Stomach (tissue), 4 donors: ENCODE measurements at regions not wholly inside any gene's neighbourhood (a gene's known extent, or its start where the extent isn't known, plus 50 kb on each side); places are given as distances from the start of the nearest gene placed in this dataset.

Experiments
- EP300 ChIP-seq: sonication (generic); formaldehyde crosslinking; IDR thresholded peaks from one replicate; pipeline ENCODE4 v1.6.1; 2017; ENCODE audit warnings: antibody characterized with exemption
- POLR2A ChIP-seq, 4 donors: fragments of 450-650 bp; IDR thresholded peaks; one replicate each; pipeline ENCODE4 v1.6.1; 2016; ENCODE audit warnings: antibody characterized with exemption in 4 of 4, control low read depth in 2 of 4, mild to moderate bottlenecking in 1 of 4, moderate library complexity in 1 of 4
- POLR2AphosphoS5 ChIP-seq, 3 donors: sonication (generic); formaldehyde crosslinking; IDR thresholded peaks; one replicate each; pipeline ENCODE4 v1.6.1; 2016; ENCODE audit warnings: antibody characterized with exemption in 3 of 3
- TF ChIP-seq, protein P1 (sequence below), 7 experiments: fragments of 450-650 bp in 4 of 7; fragments of 200-600 bp in 3 of 7; sonication (generic) in 3 of 7; IDR thresholded peaks; one replicate each; pipeline ENCODE4 v1.5.1; 2016 to 2019; ENCODE audit warnings: antibody characterized with exemption in 7 of 7, control low read depth in 2 of 7, mild to moderate bottlenecking in 1 of 7

DNA sequence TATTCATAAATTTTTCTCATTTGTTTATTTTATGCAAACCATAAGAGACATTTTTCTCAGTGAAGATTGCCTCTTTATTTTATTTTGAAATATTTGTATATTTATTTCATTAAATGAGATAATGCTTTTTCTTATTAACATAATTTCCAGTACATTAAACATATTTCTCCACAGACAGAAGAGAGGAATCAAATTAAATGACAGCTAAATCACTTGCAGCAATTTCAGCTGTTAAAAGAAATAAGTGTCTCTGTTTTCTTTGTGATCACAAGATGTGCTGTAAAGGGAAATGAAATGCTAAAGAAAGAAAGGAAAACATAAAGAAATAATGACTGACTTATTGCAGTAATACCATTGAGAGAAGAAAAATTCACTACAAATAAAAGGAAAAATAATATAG lies 414.0 kb upstream of the FANCL start:
- TF ChIP-seq, protein P1, sequence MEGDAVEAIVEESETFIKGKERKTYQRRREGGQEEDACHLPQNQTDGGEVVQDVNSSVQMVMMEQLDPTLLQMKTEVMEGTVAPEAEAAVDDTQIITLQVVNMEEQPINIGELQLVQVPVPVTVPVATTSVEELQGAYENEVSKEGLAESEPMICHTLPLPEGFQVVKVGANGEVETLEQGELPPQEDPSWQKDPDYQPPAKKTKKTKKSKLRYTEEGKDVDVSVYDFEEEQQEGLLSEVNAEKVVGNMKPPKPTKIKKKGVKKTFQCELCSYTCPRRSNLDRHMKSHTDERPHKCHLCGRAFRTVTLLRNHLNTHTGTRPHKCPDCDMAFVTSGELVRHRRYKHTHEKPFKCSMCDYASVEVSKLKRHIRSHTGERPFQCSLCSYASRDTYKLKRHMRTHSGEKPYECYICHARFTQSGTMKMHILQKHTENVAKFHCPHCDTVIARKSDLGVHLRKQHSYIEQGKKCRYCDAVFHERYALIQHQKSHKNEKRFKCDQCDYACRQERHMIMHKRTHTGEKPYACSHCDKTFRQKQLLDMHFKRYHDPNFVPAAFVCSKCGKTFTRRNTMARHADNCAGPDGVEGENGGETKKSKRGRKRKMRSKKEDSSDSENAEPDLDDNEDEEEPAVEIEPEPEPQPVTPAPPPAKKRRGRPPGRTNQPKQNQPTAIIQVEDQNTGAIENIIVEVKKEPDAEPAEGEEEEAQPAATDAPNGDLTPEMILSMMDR (IDR thresholded peaks at IDR 0.05): no peak
- TF ChIP-seq POLR2A (IDR thresholded peaks at IDR 0.05): no peak
- TF ChIP-seq POLR2AphosphoS5 (IDR thresholded peaks at IDR 0.05): no peak
- TF ChIP-seq EP300: no peak
